Dedifferentiated amniotic fluid mesenchymal stem cell (primary cell): ENCODE measurements at regions not wholly inside any gene's neighbourhood (a gene's known extent, or its start where the extent isn't known, plus 50 kb on each side); places are given as distances from the start of the nearest gene placed in this dataset.
"Not testable (repeated sequence)": the region's sequence is repeated elsewhere in the genome, so short reads cannot be mapped to it uniquely, and the experiment has no call there.

Experiments
- DNase-seq: peaks from one replicate; pipeline ENCODE4 v3.0.0-alpha.2; 2016; ENCODE audit errors: extremely low spot score

GRCh38 chr4:159551281-159551680, 448.4 kb downstream of the RAPGEF2 start:
- DNase-seq = no peak

DNA sequence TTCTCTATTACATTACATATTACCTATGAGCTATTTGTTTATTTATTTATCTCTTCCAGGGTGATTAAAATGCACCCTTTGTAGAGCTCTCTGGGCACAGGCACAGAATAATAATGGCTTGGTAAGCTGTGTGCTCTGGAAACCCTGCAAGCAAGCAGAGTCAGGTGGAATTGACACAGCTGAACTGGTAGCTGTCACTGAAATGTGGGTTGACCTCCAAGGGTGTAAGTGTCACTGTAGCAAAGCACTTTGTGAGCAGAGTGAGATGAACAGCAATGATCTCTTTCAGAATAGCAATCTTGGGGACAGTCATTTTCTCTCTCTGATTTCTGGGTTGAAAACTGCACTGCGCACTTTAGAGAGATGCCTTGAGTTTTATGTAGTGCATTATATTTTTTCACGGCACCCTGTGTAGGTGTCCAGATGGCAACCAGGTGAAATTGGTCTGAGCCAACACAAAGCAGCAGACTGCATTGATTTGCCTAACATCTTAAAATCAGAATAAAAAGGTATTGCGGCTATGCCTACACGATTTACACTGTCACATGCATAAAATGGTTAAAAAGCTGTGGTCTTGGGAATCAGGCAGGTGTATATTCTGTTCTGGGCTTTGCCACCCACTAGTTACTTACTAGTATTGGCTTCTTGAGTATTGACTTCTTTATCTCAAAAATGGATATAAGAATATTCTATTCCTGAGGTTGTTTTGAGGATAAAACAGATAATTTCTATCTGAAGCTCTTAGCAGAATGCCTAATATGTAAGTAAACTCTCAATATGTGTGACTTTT, 450.3 kb downstream of the RAPGEF2 start:
- no peak for DNase-seq

DNA sequence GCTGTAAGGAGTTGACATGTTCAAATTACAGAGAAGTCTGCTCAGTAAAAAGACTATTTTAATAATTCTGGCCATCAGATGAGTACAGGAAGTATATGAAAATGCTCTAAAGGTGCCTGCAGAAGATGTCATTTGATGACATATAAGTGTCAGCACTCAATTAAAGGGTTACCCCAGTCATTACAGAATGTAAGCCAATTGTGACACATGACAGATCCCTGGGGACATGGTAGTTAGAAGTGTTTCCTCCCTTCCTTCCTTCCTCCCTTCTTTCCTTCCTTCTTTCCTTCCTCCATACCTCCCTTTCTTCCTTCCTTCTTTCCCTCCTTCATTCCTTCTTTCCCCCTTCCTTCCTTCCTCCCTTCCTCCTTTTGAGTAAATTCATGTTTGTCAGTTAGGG, 453.0 kb downstream of the RAPGEF2 start:
- DNase-seq = no peak

GRCh38 chr4:159562366-159562765, 459.5 kb downstream of the RAPGEF2 start:
- DNase-seq = no peak

DNA sequence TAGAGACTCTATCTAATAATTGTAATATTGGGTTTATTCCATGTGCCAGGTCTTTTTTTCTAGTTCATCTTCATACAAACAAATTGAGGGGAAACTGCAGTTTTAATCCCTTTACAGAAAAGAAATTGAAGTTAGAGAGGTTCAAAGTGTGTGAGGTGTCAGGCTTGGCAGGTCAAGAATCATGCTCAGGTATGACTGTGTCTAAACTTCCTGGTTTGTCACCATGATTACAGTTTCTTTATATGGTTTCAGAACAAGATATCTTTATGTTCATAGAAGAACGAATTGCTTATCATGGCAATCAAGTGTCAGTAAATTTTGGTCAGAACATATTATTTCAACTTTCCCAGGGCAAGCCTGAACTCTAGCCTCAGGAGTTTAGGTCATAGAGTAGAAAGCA, 460.4 kb downstream of the RAPGEF2 start:
- DNase-seq = no peak

DNA sequence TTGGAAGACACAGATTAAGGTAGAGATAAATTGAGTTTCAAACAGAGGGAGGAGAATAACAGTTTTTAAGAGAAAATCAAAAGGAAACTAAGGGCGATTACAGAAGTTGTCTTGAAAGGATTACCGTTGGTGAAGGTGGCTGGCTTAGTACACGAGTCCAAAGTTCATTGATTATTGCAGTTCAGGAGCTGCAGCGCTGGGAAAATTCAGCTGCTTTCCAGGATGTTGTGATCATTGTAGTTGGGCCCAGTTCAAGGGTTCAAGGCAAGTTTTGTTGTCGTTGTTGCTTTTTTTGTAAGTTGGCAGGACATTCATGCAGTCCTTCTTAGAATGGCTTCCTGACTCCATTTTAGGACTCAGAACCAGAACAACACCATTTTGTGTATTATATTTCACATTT, 461.7 kb downstream of the RAPGEF2 start:
- no peak for DNase-seq

DNA sequence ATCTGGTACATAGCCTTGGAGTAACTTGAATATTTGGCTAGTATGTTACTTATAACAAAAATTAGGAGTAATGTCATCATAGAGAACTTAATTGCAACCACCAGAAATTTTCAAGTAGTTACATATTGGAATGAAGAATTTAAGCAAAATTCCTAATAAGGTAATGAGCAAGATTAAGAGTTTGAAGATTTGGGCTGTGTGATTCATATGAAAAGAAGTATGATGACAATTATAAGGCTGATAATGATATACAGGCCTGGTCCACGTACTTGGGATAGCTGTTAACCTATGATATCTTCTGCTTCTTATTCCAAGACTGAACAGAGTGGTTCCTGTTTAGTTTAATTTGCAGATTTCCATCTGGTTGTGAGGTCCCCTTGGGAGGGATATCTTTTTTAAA, 463.9 kb downstream of the RAPGEF2 start:
- no peak for DNase-seq

DNA sequence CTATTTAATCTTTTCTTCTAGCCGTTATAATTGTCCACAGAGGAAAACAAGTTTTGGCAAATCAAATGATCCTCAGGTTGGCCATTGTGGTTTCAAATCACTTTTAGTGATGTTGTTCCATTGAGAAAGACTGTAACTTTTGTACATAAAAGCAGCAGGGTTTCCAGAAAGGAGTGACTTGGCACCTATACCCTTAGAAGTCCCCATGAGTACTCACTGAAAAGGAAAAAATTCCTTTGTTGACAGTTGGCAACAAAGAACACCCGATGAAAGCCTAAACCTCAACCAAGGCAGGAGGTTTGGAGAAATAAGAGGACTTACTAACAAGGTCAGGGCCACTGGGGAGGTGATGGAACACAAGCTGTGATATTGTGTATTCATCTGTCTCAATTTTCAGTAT, 474.4 kb downstream of the RAPGEF2 start:
- no peak for DNase-seq

- DNase-seq = no peak
Measured at GRCh38 chr4:159582685-159583084, 479.8 kb downstream of the RAPGEF2 start.

- no peak for DNase-seq
Measured at GRCh38 chr4:159592898-159593556, 490.1 kb downstream of the RAPGEF2 start.

DNA sequence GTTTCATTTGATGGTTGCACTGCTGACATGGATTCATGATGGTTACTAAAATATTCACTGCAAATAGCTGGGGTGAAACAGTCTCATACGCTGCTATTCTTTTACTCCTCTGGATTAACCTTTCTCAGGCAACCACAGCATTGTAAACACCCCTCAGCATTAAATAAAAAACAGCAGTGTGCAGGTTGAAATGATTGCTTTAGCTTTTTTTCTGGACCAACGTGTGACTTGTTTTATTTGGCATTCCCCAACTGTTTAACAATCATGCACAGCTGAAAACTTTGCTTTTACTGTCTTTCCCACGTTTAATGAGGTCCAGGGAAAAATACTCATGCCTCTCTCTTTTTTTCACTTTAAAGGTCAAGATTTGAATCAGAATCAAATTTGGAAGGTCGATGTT, 490.8 kb downstream of the RAPGEF2 start:
- DNase-seq = no peak

- no peak for DNase-seq
Measured at GRCh38 chr4:159594576-159594975, 491.7 kb downstream of the RAPGEF2 start.

DNA sequence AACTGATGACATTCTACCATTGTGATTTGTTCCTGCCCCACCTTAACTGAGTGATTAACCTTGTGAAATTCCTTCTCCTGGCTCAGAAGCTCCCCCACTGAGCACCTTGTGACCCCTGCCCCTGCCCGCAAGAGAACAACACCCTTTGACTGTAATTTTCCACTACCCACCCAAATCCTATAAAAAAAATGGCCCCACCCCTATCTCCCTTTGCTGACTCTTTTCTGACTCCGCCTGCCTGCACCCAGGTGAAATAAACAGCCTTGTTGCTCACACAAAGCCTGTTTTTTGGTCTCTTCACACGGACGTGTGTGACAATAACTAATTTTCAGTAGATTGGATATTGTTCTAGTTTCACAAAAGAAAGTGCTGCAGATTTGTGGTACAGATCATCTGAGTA, 492.2 kb downstream of the RAPGEF2 start:
- not testable (repeated sequence) for DNase-seq

DNA sequence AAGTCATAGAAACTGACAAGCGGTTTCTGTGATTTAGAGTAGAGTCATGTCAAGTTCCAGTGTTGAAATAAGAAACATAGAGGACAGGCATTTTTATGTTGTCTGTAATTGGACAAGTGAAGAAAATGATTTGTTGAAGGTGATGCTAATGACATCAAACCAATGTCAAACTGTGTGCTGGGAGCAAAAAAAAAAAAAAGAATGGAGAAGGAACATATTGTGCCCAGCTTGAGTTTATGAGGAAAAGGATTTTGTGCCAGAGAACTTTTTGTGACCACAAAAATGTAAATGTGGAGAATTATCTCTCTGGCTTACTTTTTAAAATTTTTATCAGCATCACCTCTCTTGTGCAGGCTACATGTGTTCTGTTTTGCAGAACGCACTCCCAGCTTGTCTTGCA, 495.7 kb downstream of the RAPGEF2 start:
- no peak for DNase-seq

DNA sequence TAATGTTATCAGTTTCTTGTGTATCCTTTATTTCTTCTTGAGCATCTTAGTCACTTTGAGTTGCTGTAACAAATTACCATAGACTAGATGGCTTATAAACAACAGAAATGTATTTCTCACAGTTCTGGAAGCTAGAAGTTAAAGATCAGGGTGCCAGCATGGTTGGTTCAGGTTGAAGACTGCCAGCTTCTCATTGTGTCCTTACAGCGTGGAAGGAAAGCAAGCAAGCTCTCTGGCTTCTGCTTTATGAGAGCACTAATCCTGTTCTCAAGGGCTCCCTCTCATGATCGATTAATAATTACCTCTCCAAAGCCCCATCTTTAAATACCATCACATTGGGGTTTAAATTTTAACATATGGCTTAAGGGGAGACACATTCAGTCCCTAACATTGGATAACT, 497.2 kb downstream of the RAPGEF2 start:
- no peak for DNase-seq

DNA sequence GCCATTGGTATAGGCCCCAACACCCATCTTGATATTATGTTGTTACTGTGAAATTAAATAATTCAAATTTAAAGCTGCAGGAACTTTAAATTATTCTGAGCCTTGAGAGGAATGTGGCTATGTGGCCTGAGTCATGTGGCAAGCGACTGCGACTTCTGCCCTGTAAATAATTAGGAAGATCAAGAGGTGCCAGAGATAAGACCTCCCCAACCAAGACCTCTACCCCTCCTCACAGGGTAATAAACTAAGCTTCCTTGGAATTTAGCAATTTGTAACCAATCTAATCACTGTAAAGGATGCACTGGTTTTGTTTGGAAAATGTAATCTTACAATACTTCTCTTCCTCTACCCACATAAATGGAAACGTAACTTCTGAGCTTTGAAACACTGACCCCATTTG, 501.9 kb downstream of the RAPGEF2 start:
- DNase-seq = no peak

- DNase-seq = no peak
Measured at GRCh38 chr4:159606835-159607234, 504.0 kb downstream of the RAPGEF2 start.

DNA sequence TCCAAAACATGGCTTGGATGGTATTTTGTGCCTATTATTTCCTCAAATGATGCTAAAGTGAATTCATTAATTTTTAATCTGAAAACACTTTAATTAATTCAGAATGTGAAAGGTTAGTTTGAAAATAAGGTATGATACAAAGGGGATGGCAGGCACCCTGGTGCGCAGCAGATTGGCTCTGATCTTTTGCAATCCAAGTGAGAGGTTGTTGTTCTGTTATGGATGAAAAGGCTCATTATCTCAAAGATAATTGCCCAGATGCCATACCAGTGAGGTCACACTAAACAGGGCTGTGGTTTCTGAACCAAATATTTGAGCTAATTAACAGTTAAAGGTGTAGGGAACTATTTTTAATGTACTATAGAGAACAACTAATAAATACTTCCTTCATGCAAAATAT, 504.9 kb downstream of the RAPGEF2 start:
- DNase-seq = no peak

GRCh38 chr4:159608436-159608835, 505.6 kb downstream of the RAPGEF2 start:
- no peak for DNase-seq

- DNase-seq = no peak
Measured at GRCh38 chr4:159632031-159632430, 529.2 kb downstream of the RAPGEF2 start.

GRCh38 chr4:159639671-159640323, 536.9 kb downstream of the RAPGEF2 start:
- DNase-seq = no peak

- no peak for DNase-seq
Measured at GRCh38 chr4:159649237-159649636, 546.4 kb downstream of the RAPGEF2 start.

GRCh38 chr4:159652871-159653270, 550.0 kb downstream of the RAPGEF2 start:
- no peak for DNase-seq
